DND-41 (cell line): ENCODE measurements at regions not wholly inside any gene's neighbourhood (a gene's known extent, or its start where the extent isn't known, plus 50 kb on each side); places are given as distances from the start of the nearest gene placed in this dataset.

Experiments used
- EZH2 ChIP-seq: IDR thresholded peaks from 3 replicates; pipeline ENCODE4 v1.6.1; 2012; ENCODE audit warnings: borderline replicate concordance, low read depth, mild to moderate bottlenecking, moderate library complexity, low read length, inconsistent platforms; ENCODE audit not compliant: severe bottlenecking
- TF ChIP-seq, protein P1 (sequence below): IDR thresholded peaks from 2 replicates; pipeline ENCODE4 v1.5.1; 2012; ENCODE audit warnings: borderline replicate concordance, low read length, moderate library complexity, mild to moderate bottlenecking; ENCODE audit not compliant: poor library complexity, severe bottlenecking; ENCODE audit errors: extremely low read depth

DNA sequence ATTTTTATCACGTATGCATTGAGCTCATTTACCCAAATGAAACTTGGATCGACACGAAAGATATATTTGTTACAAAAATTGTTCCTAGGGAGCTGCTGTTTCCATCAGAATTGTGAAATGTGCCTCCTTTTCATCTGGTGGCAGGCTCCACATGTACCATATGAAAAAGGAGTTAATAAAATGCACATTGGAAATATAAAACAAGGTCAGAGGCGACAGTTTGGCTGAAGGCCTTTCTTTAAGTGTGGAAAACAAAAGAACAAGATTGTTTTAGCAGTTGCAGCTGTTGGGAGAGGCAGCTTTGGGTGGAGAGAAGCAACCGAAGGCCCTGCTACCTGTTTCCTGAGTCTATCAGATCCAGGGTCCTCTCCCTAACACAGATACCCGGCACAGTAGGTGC lies 334.5 kb upstream of the NT5E start:
- TF ChIP-seq, protein P1, sequence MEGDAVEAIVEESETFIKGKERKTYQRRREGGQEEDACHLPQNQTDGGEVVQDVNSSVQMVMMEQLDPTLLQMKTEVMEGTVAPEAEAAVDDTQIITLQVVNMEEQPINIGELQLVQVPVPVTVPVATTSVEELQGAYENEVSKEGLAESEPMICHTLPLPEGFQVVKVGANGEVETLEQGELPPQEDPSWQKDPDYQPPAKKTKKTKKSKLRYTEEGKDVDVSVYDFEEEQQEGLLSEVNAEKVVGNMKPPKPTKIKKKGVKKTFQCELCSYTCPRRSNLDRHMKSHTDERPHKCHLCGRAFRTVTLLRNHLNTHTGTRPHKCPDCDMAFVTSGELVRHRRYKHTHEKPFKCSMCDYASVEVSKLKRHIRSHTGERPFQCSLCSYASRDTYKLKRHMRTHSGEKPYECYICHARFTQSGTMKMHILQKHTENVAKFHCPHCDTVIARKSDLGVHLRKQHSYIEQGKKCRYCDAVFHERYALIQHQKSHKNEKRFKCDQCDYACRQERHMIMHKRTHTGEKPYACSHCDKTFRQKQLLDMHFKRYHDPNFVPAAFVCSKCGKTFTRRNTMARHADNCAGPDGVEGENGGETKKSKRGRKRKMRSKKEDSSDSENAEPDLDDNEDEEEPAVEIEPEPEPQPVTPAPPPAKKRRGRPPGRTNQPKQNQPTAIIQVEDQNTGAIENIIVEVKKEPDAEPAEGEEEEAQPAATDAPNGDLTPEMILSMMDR, result no peak
- no peak for TF ChIP-seq EZH2
